HG03457 (cell line): ENCODE measurements at regions not wholly inside any gene's neighbourhood (a gene's known extent, or its start where the extent isn't known, plus 50 kb on each side); places are given as distances from the start of the nearest gene placed in this dataset.

Experiments used
- ATAC-seq: cut with Tn5 transposase; IDR thresholded peaks from one replicate; pipeline ENCODE4 v1.9.1; 2021; ENCODE audit warnings: moderate number of reproducible peaks; ENCODE audit not compliant: unreplicated experiment

DNA sequence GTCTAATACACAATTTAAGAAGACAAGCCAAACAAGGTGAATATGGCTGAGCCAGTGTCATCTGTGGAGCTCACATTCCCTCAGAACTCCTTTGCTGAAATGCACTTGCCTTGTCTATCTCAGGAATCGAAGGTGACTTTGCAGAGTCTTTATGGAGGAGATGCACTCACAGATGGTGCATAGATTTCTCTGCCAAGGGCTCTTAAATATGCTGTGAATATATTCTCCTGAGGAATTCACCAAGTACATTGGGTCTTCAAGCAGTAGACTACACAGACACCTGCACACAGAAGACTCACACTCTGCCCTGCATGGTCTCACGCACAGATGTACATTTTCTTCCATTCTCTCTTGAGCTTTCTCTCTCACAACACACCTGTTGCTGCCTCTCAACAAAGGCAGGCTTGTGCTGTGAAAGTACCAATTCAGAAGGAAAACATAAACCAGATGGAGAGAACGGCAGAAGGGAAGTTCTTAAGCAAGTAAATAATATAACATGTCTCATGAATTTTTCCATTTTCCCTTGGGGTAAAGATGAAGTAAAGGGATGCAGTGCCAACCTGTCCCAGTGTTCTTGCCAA is 174.7 kb downstream of the DLEU7 start:
- ATAC-seq: no peak

DNA sequence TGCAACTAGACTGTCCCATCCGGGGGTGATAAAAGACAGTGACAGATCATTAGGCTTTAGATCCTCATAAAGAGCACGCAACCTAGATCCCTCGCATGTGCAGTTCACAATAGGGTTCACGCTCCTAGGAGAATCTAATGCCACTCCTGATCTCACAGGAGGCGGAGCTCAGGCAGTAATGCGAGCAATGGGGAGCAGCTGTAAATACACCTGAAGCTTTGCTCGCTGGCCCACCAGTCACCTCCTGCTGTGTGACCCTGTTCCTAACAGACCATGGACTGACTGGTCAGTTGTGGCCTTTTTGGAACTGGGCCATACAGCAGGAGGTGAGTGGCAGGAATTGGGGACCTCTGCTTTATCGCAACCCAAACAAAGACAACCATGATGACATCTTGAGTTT is 173.2 kb downstream of the DLEU7 start:
- ATAC-seq: no peak

DNA sequence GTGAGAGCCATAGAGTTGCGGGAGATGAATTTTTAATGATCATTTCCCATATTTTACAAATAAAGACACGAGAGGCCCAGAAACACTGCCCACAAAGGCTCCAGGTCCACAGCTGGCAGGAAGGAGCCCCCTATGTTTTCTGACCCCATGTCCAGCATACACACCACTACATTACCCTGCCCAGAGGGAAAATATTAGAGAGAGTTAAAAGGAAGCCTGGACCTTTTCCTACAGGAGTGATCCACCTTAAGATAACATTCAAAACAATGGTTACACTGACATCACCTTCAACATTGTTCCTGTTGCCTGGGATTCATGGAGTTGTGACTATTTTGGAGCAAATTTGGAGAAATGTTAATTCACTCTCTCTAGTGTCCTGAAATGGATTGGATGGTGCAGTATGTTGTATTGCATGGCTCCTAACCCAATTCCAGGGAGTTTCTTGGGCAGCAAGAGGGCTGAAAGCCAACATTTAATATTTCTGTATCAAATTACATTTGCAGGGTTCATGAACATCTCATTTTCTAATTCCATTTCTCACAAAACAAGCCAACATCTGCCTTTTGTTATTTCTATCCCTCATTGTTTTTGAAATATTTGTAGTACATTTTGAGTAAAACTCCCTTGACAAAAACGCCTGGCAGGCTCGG is 172.5 kb downstream of the DLEU7 start:
- no peak for ATAC-seq

DNA sequence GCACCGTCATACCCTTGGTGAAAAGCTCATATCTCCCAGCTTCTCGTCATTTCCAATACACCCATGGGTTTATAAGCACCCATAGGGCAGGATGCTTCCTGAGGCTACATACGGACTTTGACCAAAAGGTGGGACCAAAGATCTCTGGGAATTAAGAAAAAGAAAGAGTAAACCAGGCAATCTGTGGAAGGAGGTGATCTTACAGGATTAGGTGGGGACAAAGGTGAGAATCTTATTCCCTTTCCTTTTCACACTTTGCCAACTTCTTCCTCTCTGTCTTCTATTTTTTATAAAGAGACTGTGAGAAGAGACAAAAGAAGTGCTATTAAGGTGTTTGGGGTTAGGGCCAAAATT is 172.0 kb downstream of the DLEU7 start:
- ATAC-seq: no peak

DNA sequence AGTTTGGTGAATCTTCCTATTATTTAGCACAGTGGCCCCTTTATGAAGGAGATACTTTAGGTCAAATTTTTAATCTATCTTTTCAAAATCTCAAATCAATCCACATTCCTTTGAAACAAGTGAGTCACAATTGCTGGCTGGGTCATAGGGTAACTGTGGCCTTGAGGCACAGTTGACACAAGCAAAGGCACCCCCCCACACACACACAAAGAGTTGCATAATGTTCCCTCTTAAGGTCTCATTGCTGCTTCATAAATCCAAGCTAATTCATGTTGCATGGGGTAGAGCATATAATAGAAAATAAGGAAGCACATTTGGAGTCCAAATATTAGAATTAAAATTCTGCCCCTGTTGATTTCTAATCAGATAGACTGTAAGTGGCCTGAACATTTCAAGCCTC is 171.5 kb downstream of the DLEU7 start:
- no peak for ATAC-seq

DNA sequence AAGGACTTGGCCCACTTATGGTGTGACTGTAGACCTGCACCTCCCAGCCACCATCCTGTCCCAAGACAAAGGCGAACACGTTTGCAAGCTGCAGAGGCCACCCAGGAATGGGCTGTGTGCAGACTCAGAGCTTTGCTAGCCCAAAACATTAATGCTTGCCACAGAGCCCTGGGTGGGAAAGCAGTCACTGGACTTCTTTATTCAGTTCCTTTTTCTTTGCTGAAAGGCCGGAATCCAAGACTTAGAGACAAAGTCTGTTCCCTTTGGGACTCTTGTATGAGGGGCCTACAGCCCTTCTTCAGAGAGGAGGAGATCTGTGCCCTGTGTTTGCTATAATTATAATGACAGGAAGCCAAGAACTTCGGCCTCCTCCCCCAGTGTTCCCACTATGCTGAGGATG is 167.8 kb downstream of the DLEU7 start:
- no peak for ATAC-seq

DNA sequence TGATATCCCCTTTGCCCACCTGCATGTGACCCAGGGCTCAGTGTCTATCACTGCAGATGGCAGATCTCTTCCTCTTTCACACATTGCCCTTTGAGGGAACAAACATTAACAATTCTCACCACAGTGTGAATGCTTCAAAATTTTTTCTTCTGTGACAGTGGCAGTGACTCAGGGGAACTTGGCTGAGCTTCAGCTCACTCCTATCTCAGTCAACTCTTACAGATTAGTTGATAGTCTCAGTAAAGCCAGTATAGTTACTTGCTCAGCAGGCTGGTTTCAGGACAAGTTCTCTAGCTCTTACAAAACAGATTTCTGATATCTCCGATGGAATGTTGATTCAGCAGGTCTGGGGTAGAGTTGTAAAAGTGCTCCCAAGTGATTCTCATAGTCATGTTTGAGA is 166.9 kb downstream of the DLEU7 start:
- ATAC-seq: no peak

DNA sequence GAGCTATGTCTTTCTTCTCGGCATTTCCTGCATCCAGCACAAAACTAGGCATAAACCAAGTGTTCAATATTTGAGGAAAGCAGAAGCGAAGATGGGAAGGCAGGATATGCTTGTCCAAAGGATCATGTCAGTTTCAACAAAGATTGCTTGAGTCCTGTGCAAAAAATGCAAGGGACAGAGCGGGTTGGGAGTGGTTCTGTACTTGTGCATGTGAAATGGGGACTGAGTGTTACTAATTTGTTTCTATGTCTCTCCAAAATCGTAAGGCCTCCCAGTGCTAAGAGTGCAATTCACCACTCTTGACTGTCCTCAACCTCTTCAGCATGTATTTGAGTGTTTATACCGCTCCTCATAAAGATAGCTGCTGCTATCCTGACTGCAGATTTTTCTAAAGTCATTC is 166.2 kb downstream of the DLEU7 start:
- ATAC-seq: no peak

DNA sequence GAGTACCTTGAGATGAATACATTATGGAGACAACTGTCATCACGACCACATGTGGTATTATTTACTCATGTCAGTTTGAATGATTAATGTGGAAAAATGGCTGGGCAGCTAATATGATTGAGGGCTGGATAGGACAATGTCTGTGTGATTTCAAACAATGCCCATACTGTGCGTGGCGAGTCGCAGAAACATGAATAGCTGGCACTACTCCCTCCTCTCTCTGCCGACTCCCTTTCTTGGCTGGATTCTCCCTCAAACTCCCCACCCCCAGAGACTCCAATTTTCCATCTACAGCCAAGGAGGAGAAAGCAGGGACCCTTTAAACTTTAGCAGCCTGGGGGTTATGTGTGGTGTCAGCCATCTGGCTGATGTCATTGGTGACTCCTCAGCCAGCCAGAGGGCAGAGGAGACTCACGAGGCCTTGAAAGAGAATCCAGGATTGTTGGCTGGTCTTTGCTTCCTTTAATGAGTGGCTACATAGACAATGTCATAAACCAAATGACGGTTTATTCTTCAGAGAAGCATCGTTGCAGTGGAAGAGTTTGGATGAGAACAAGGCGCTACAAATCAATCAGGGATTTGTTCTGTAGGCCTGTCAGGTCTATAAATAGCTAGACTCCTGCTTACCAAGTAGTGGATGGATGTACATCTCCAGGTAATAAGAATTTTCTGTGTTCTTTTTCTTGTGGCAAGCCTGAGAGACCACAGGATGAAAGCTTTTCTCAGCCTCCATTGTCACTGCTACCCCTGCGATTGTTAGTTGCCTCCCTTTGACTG is 165.6 kb downstream of the DLEU7 start:
- no peak for ATAC-seq

DNA sequence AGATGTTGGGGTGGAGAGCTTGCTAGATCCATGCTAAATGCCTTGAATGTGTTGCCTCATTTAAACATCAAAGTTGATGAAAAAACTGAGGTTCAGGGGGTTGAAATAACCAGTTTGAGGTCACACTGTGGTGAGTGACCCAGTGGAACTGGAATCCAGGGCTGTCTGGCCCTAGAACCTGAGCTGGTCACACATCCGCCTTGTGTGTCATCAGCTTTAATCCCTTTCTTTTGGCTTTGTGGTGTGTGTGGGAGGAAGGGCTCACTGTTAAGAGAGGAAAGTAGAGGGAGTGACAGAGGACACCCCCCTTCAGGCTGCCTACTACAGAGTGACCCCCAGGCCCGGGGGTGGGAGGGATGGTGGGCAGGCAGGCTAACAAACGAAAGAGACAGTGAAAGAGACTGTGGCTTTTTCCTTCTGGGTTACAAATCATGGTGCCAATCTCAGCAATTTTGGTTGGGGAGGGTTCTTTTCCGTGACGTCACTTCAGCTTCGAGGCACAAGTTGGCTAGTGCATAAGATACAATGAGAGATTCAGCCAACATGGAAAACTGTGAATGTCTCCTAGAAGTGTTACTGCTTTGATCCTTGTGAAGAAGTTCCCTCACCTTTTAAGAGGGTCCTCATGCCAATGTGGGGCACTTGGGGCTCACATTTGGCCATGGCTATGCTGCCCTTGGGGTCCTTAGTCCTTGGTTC is 164.9 kb downstream of the DLEU7 start:
- ATAC-seq: no peak

DNA sequence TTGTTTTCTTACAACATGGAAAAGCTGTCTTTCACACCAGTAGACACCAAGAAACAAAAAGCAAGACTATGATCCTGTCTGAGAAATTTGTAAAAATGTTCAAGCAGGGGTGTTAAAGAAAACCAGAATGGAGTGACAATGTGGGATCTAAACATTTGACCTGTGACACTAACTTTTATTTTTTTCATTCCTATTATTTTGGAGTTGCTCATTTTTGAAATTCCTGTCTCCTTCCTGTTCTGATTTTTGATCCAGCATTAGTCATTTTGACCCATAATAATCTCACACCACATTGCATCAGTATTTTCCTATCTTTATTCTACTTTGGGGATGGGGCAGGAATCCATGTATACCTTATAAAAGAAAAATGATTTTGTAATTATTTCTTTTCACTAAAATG is 164.2 kb downstream of the DLEU7 start:
- no peak for ATAC-seq

DNA sequence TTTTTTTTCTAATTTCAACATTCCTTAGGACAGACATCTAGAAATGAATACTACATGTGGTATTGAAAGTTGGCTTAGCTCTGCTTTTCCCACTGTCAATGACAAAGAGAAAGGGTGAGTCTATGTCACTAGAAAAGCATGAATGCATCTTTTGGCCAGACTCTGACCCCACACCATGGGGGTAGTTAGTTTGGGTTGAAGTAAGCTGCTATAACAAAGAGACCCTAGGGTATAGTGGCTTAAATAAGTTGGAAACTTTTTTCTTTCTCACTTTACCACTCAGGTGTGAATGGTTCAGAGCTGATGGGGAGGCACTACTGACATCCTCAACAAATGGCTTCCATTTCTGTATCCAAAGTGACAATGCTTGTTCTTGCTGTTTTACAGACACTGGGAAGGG is 161.5 kb downstream of the DLEU7 start:
- ATAC-seq: no peak

DNA sequence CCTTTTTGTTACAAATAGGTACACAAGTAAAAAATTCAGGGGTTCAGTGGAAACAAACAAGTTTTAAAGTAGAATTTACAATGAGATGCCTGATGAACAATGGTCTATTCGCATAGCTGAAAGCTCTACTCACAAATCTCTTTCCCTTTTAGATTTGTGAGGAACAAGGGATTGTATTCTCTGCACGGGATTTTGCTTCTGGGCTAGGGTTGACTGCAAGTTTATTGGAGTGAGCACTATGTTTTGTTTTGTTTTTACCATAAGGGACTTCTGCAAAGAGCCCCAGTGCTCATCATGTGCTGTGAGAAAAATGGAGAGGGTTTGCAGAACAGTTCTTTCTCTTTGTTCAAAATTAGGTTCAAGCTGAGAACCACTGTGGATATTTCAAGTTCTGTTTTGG is 160.5 kb downstream of the DLEU7 start:
- no peak for ATAC-seq

DNA sequence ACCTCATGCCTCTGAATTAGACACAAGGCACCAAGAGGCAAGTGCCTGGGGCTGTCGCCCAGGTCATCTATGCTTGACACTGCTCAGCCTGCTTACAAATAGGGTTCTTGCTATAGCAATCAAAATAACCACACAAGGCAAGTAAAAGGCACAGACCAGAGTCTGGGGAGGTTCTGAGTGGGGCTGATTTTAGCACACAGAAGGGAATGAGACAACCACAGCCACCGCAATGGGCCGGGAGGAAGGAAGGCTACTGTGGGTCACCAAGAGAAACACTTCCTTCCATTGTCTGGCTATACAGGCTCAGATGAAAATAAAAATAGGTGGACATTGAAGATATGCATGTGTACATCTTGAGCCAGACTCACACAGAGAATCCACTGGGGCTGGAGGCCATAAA is 159.1 kb downstream of the DLEU7 start:
- ATAC-seq: no peak

DNA sequence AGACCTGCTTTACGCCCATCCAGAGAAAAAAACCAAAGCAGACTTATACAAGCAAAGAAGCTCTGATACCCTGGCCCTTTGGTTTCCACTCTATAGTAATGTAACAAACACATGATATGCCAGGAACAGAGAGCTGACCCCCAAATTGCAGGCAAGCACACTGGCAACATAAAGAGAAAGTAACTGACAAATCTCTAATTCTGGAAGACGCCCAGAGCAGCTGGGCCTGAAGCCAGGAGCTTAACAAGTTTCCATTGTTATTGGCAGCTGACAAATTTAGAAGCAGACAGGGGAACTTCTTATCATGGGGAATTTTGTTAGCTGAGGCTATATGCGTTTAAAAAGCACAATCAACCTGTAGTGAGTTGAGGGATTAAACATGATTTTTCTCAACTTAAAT is 158.0 kb downstream of the DLEU7 start:
- no peak for ATAC-seq

DNA sequence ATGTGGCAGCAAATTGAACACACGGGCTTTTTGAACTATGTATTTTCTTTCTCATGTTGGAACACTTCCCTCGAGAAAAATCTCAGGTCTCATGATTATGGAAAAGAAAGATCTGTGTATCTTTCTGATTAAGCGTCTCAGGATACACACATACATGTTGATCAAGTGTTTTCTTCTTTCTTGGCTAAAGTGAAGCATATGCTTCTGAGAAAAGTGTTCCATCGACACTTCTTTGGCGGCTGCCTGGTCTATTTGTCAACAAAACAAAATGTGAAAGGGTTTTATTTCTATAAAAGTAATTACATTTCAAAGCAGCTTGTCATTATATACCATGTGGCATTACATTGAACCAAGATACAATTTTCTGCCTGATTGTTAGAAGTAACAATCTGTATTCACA is 157.5 kb downstream of the DLEU7 start:
- no peak for ATAC-seq

DNA sequence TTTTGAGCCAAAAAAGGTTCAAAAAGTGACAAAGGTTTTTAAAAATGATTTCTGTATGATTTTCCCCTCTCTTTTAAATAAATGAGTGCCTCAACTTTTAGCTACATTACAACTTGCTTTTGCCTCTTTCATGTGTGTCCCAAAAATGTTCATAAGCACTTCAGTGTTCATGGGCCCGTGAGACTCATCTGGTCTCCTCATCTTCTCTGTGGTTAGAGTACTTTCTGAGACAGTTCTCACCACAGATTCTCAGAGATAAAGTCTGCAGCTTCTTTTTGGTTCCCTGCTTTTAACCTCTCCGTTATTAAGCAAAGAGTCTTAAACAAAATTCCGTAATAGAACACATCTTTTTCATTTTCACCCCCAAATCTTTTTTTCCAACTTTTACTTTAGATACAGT is 156.9 kb downstream of the DLEU7 start:
- no peak for ATAC-seq

DNA sequence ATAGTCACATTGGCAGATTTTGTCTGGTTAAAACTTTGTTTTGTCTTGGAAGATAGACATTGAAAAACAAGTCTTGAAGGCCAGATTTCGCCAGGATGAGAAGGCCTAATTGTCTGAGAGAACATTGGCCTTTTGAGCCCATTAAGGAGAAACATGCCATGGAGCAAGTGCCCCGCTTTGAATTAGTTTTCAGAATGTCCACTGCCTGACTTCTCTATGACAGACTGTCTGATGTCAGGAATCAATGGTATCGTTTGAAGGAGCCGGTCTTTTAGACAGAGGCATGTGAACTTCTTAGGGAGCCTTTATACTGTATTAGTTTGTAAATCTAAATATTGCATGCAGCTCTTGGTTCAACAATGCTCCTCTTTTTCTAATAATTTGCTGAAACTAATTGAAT is 155.9 kb downstream of the DLEU7 start:
- no peak for ATAC-seq

DNA sequence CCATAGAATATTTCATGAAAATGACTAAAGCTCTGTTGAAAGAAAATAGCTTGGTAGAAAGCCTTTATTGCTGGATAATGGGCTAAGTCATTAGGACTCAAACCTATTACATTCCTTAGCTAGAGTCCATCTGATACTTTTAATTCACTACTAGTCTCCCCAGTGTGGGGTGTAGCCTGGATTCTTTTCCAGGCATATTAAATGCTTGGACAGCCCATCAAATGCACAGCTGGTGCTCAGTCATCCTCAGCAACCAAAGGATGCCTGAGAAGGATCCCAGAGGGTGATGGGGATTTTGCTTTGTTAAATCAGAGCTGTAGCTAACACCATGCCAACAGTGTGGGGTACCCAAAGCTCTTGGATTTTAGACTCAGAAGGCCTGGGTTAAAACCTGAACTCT is 153.5 kb downstream of the DLEU7 start:
- ATAC-seq: no peak

DNA sequence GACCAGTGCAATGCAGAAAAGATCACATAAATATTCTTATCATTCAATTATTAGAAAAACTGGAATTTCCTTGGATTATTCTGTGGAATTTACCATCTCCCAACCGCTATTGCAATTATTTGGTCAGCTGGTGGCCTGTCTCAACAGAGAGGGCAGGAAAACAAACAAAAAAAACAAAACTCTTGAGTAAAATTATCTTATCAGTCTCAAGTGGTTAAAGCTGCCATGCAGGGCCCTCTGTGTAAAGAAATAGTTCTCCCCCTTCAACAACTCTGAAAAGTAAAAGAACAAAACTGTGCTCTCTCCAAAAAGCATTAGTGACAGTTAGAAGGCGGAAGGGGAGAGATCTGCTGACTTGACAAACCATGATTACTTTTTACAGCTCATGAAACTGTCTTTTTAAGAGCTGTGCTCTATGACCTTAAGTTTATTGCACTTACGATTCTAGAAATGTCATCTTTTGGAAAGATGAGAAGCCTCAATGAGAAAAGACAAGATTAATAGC is 152.3 kb downstream of the DLEU7 start:
- ATAC-seq: no peak

DNA sequence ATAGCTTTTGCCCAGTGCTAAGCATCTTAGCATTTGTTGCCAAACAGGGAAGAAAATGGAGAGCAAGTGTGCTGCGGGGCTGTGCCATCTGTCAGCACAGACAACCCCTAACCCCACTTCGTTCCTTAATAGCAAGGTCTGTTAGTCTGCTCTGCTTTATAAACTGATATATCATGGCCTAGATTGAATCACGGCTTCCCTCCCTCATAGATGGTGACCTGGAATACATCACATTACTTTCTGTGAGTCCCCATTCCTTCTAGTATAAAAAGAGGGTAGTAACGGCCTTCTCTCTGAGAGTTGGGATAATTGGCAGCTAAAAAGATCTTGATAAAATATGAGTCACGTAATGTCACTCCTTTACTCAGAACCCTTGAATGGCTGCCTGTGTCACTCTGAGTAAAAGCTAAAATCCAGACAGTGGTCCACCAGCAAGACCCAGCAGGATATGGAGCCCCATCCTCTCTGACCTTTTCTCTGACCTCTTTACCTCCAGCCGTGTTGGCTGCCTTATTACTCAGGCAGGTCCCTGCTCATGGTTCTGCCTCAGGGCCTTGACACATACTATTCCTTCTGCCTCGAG is 151.7 kb downstream of the DLEU7 start:
- no peak for ATAC-seq
